ENCODE measurements at regions not wholly inside any gene's neighbourhood (a gene's known extent, or its start where the extent isn't known, plus 50 kb on each side); places are given as distances from the start of the nearest gene placed in this dataset.
"Not testable (repeated sequence)": the region's sequence is repeated elsewhere in the genome, so short reads cannot be mapped to it uniquely, and the experiment has no call there.

GRCh38 chr3:34102288-34102687, 303.9 kb downstream of the PDCD6IP start:
- DNase-seq (ENCODE audit: insufficient read length) (no peak), FAIRE-seq (no peak)
- TF ChIP-seq POLR2A (IDR thresholded peaks at IDR 0.05; ENCODE audit: low read depth, low read length): no peak
- TF ChIP-seq POLR2AphosphoS5 (IDR thresholded peaks at IDR 0.05; ENCODE audit: low read depth, low read length): no peak
- no peak for TF ChIP-seq TAF1 (IDR thresholded peaks at IDR 0.05; ENCODE audit: borderline replicate concordance, low read depth, low read length)

GRCh38 chr3:34106379-34106778, 307.9 kb downstream of the PDCD6IP start:
- no peak for FAIRE-seq
- no peak for DNase-seq (ENCODE audit: insufficient read length)
- TF ChIP-seq POLR2A (IDR thresholded peaks at IDR 0.05; ENCODE audit: low read depth, low read length) (no peak), TAF1 (IDR thresholded peaks at IDR 0.05; ENCODE audit: borderline replicate concordance, low read depth, low read length) (no peak), POLR2AphosphoS5 (IDR thresholded peaks at IDR 0.05; ENCODE audit: low read depth, low read length) (no peak)

DNA sequence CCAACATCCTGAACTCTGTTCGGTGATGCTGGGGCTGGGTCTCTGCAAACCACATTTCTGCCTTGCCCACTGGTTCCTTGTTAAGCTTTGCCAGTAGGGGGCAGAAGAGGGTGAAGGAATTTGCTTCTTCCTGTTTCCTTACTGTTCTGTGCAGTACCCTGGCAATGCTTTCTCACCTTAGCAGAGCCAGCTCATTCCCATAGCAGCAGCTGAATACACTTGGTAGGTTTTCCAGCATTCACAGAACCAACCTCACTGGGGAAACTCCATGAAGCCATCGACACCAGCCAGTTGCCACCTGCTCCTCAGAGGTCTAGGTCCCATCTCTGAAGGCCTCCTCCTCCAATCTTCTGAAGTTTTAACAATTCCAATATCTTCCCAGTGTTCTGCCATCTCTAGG, 308.4 kb downstream of the PDCD6IP start:
- TF ChIP-seq POLR2AphosphoS5 (IDR thresholded peaks at IDR 0.05; ENCODE audit: low read depth, low read length): no peak
- TF ChIP-seq POLR2A (IDR thresholded peaks at IDR 0.05; ENCODE audit: low read depth, low read length): no peak
- no peak for TF ChIP-seq TAF1 (IDR thresholded peaks at IDR 0.05; ENCODE audit: borderline replicate concordance, low read depth, low read length)
- DNase-seq (ENCODE audit: insufficient read length) (no peak), FAIRE-seq (peak; percentile 89)

DNA sequence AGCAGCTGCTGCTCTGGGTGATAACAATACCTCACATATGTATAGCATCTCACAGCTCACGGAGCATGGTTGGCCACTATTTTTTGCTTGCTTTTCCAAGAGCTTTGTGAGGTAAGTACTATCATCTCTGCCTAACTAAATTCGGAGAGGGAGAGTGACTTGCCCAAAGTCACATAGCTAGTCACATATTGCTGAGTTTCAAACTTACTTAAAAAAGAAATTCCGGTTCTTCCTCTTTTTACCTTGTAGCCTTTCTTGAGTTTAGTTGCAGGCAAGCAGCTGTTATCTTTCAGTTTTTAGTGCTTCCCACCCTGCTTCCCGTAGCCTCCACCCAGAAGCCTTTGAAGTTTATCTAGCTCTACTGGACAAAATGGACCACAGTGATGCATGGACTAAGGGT, 309.2 kb downstream of the PDCD6IP start:
- no peak for FAIRE-seq
- DNase-seq (ENCODE audit: insufficient read length): no peak
- TF ChIP-seq POLR2AphosphoS5 (IDR thresholded peaks at IDR 0.05; ENCODE audit: low read depth, low read length) (no peak), POLR2A (IDR thresholded peaks at IDR 0.05; ENCODE audit: low read depth, low read length) (no peak), TAF1 (IDR thresholded peaks at IDR 0.05; ENCODE audit: borderline replicate concordance, low read depth, low read length) (no peak)

DNA sequence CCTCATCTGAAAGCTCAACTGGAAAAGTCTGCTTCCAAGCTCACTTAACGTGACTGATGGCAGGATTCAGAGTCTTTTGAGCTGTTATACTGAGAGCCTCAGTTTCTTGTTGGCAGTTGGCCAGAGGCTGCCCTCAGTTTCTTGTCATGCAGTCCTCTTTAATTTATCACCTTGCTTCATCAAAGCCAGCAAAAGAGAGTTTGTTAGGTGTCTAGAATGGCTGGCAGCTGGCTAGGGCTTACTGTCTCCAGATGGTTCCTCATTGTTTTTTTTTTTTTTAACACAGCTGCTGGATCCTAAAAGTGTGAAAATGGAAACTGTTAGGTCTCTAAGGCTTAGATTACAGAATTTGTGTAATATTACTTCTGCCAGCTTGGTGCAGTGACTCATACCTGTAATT, 310.6 kb downstream of the PDCD6IP start:
- TF ChIP-seq POLR2A (IDR thresholded peaks at IDR 0.05; ENCODE audit: low read depth, low read length): no peak
- DNase-seq (ENCODE audit: insufficient read length) (no peak), FAIRE-seq (no peak)

- FAIRE-seq (peak; percentile 42), DNase-seq (ENCODE audit: insufficient read length) (no peak)
- TF ChIP-seq TAF1 (IDR thresholded peaks at IDR 0.05; ENCODE audit: borderline replicate concordance, low read depth, low read length) (no peak), POLR2A (IDR thresholded peaks at IDR 0.05; ENCODE audit: low read depth, low read length) (no peak), POLR2AphosphoS5 (IDR thresholded peaks at IDR 0.05; ENCODE audit: low read depth, low read length) (no peak)
These were observed 311.4 kb downstream of the PDCD6IP start for GRCh38 chr3:34109846-34110245.

- FAIRE-seq (no peak), DNase-seq (ENCODE audit: insufficient read length) (no peak)
- TF ChIP-seq TAF1 (IDR thresholded peaks at IDR 0.05; ENCODE audit: borderline replicate concordance, low read depth, low read length) (no peak), POLR2AphosphoS5 (IDR thresholded peaks at IDR 0.05; ENCODE audit: low read depth, low read length) (no peak), POLR2A (IDR thresholded peaks at IDR 0.05; ENCODE audit: low read depth, low read length) (no peak)
These were observed 312.9 kb downstream of the PDCD6IP start for GRCh38 chr3:34111361-34111760.

DNA sequence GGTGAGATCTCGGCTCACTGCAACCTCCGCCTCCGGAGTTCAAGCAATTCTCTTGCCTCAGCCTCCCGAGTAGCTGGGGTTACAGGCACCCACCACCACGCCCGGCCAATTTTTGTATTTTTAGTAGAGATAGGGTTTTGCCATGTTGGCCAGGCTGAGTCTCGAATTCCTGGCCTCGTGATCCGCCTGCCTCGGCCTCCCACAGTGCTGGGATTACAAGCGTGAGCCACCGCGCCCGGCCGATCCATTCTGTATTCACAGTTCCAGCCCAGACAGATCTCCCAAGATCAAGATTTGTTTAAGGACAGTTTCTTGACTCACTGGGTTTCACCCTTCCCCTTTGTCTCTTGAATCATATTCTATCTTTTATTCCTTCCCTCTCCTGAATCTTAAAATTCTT, 313.8 kb downstream of the PDCD6IP start:
- FAIRE-seq; DNase-seq (ENCODE audit: insufficient read length): not testable (repeated sequence)

DNA sequence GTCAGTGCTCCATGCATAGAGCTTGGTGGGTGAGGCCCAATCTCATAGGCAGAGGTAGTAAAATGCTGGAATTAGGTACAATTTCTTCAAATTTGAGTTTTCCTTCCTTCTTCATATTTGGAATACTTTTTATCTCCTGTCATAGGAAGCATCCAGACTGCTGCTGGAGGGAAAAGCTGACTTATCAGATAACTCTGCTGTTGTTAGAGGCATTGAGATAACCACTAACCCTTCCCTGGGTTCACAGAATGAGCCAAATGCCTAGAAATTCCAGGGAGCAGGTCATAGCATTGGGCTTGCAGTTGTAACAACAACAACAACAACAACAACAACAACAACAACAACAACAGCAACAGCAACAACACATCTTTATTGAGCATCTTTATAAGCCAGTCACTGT, 332.7 kb downstream of the PDCD6IP start:
- TF ChIP-seq POLR2AphosphoS5 (IDR thresholded peaks at IDR 0.05; ENCODE audit: low read depth, low read length) (no peak), POLR2A (IDR thresholded peaks at IDR 0.05; ENCODE audit: low read depth, low read length) (no peak), TAF1 (IDR thresholded peaks at IDR 0.05; ENCODE audit: borderline replicate concordance, low read depth, low read length) (no peak)
- DNase-seq (ENCODE audit: insufficient read length): no peak
- no peak for FAIRE-seq

DNA sequence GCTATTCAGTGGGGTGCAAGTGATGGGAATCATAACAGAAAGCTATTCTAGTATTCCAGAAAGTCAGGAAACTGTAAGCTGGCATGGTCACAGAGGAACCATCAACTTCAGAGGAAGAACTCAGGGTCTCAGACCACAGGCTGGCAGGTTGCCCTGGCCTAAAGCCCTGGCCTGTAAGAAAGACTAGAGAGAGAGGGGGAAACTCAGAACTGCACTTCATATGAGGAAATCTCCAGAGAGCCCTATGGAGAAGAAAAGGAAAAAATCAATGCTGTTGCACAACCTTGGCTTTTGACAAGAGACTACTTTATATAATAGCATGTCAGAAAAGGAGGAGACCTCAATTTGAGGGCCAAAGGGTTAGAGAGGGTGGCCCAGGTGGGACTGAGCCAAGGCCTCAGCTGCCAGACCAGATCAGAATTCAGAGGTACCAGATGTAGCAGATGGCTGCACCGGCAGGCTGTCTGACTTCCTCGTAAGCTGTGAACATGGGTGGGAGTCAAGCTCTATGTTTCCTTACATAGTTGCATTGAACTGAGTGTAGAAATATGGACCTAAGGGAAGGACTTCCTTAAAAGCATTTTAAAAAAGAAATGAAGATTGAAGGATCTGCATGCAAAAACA, 333.8 kb downstream of the PDCD6IP start:
- TF ChIP-seq POLR2A (IDR thresholded peaks at IDR 0.05; ENCODE audit: low read depth, low read length) (no peak), TAF1 (IDR thresholded peaks at IDR 0.05; ENCODE audit: borderline replicate concordance, low read depth, low read length) (no peak), POLR2AphosphoS5 (IDR thresholded peaks at IDR 0.05; ENCODE audit: low read depth, low read length) (no peak)
- DNase-seq (ENCODE audit: insufficient read length) (no peak), FAIRE-seq (no peak)

DNA sequence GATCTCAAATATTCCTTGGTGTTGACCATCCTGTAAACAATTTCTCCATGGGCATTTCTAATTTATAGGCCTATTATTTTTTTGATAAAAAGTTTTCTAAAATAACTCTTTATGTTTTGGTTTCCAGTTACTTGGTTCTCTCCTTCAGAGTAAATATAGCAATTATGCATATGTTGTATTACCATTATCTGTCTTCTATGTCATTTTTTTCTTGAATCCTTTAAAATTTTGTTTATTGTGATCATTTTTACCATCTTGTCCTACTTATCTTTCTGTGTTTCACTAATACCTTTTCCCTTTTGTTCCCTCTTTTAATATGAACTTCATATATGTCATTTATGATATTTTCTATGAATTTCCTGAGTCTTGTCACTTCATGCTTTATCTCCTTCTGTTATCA, 341.1 kb downstream of the PDCD6IP start:
- TF ChIP-seq POLR2A (IDR thresholded peaks at IDR 0.05; ENCODE audit: low read depth, low read length): no peak
- no peak for TF ChIP-seq TAF1 (IDR thresholded peaks at IDR 0.05; ENCODE audit: borderline replicate concordance, low read depth, low read length)
- no peak for TF ChIP-seq POLR2AphosphoS5 (IDR thresholded peaks at IDR 0.05; ENCODE audit: low read depth, low read length)
- no peak for FAIRE-seq

GRCh38 chr3:34140616-34141015, 342.2 kb downstream of the PDCD6IP start:
- TF ChIP-seq POLR2AphosphoS5 (IDR thresholded peaks at IDR 0.05; ENCODE audit: low read depth, low read length) (no peak), TAF1 (IDR thresholded peaks at IDR 0.05; ENCODE audit: borderline replicate concordance, low read depth, low read length) (no peak), POLR2A (IDR thresholded peaks at IDR 0.05; ENCODE audit: low read depth, low read length) (no peak)

More for the DNA sequence above, 341.1 kb downstream of the PDCD6IP start:
- DNase-seq (ENCODE audit: insufficient read length): no peak

GRCh38 chr3:34141841-34142337, 343.5 kb downstream of the PDCD6IP start:
- DNase-seq (ENCODE audit: insufficient read length) (no peak), FAIRE-seq (no peak)
- no peak for TF ChIP-seq POLR2AphosphoS5 (IDR thresholded peaks at IDR 0.05; ENCODE audit: low read depth, low read length)
- TF ChIP-seq POLR2A (IDR thresholded peaks at IDR 0.05; ENCODE audit: low read depth, low read length): no peak
- TF ChIP-seq TAF1 (IDR thresholded peaks at IDR 0.05; ENCODE audit: borderline replicate concordance, low read depth, low read length): no peak

More at GRCh38 chr3:34140616-34141015, 342.2 kb downstream of the PDCD6IP start:
- DNase-seq (ENCODE audit: insufficient read length): no peak
- no peak for FAIRE-seq

Data from GM12892 (cell line).